Fibroblast of pulmonary artery (primary cell): ENCODE measurements at regions not wholly inside any gene's neighbourhood (a gene's known extent, or its start where the extent isn't known, plus 50 kb on each side); places are given as distances from the start of the nearest gene placed in this dataset.
"Not testable (repeated sequence)": the region's sequence is repeated elsewhere in the genome, so short reads cannot be mapped to it uniquely, and the experiment has no call there.

Source experiments
- DNase-seq: peaks from one replicate; pipeline ENCODE4 v3.0.0-alpha.2; 2010; ENCODE audit warnings: low read depth
- H3K4me3 ChIP-seq: replicated peaks from 2 replicates; pipeline ENCODE4 v1.5.1; 2011; ENCODE audit warnings: low read depth, mild to moderate bottlenecking, control low read depth, low read length, moderate library complexity
- CTCF ChIP-seq: IDR thresholded peaks from 2 replicates; pipeline ENCODE4 v1.5.1; 2011; ENCODE audit warnings: mild to moderate bottlenecking, control low read depth, low read length, inconsistent platforms; ENCODE audit errors: missing control alignments

GRCh38 chr5:172535108-172535445 lies 80.8 kb upstream of the SH3PXD2B start:
- no peak for TF ChIP-seq CTCF
- DNase-seq: no peak
- no peak overlapping the region for H3K4me3 ChIP-seq

- DNase-seq: no peak
- H3K4me3 ChIP-seq: no peak overlapping the region
- TF ChIP-seq CTCF: no peak
These were observed 80.1 kb upstream of the SH3PXD2B start for GRCh38 chr5:172534229-172535107.

GRCh38 chr5:172533399-172534228 lies 79.3 kb upstream of the SH3PXD2B start:
- DNase-seq: no peak
- no peak for TF ChIP-seq CTCF
- no peak overlapping the region for H3K4me3 ChIP-seq

- DNase-seq: no peak
- no peak overlapping the region for H3K4me3 ChIP-seq
- TF ChIP-seq CTCF: no peak
These were observed 78.7 kb upstream of the SH3PXD2B start for GRCh38 chr5:172533058-172533398.

- not testable (repeated sequence) for H3K4me3 ChIP-seq, DNase-seq
These were observed 78.1 kb upstream of the SH3PXD2B start for GRCh38 chr5:172532439-172532838.

- no peak for TF ChIP-seq CTCF
- H3K4me3 ChIP-seq: no peak overlapping the region
- no peak for DNase-seq
These were observed 77.3 kb upstream of the SH3PXD2B start for GRCh38 chr5:172531704-172532026.

- no peak for TF ChIP-seq CTCF
These were observed 76.8 kb upstream of the SH3PXD2B start for GRCh38 chr5:172530878-172531703.

More at GRCh38 chr5:172530878-172531703, 76.8 kb upstream of the SH3PXD2B start:
- no peak overlapping the region for H3K4me3 ChIP-seq
- DNase-seq: no peak
